ENCODE measurements at regions not wholly inside any gene's neighbourhood (a gene's known extent, or its start where the extent isn't known, plus 50 kb on each side); places are given as distances from the start of the nearest gene placed in this dataset.

- DNase-seq: no peak
- ChIA-PET POLR2A (ENCODE audit: unreplicated experiment) (no interaction called here), CTCF (no interaction called here)
- Histone ChIP-seq H3K79me2 (ENCODE audit: low read depth) (no peaks in the 10 kb centered on the region), H4K20me1 (ENCODE audit: insufficient read depth) (no peaks in the 10 kb centered on the region), H3K27me3 (ENCODE audit: insufficient read depth, low read depth) (no peaks in the 10 kb centered on the region), H3K9me2 (ENCODE audit: insufficient read depth) (no peaks in the 10 kb centered on the region), H3K4me1 (replicated peaks; ENCODE audit: insufficient read depth) (peaks cover 14% of the 10 kb centered on the region), H3K9me3 (ENCODE audit: insufficient read depth, low read depth) (no peaks in the 10 kb centered on the region; the same call in 1 of the 2 replicates), H3K4me2 (no peak overlapping the region), H2AFZ (no peak overlapping the region), H3F3A (ENCODE audit: insufficient read depth, low read depth) (peaks cover 8% of the 10 kb centered on the region), H3K4me3 (no peak overlapping the region), H3K36me3 (ENCODE audit: low read depth) (no peaks in the 10 kb centered on the region), H3K27ac (no peak overlapping the region)
- intact Hi-C loops (cut with micrococcal nuclease; ENCODE audit: unreplicated experiment): no loop called here
- no TSS peak for BruUV-seq (replicated peaks)
- TF ChIP-seq CTCF (conservative IDR thresholded peaks at IDR 0.05) (no peak), EZH2 (IDR thresholded peaks at IDR 0.05; ENCODE audit: low read depth) (no peak)
Observed at GRCh38 chr11:109730669-109731068, 308.7 kb downstream of the C11orf87 start.

- Histone ChIP-seq H3K36me3 (ENCODE audit: low read depth) (no peaks in the 10 kb centered on the region), H3K27ac (no peak overlapping the region), H3K9me2 (ENCODE audit: insufficient read depth) (no peaks in the 10 kb centered on the region), H3K4me2 (no peak overlapping the region), H2AFZ (no peak overlapping the region), H3K4me1 (replicated peaks; ENCODE audit: insufficient read depth) (peaks cover 14% of the 10 kb centered on the region), H3K79me2 (ENCODE audit: low read depth) (no peaks in the 10 kb centered on the region), H3K9me3 (ENCODE audit: insufficient read depth, low read depth) (no peaks in the 10 kb centered on the region; the same call in 1 of the 2 replicates), H3K27me3 (ENCODE audit: insufficient read depth, low read depth) (no peaks in the 10 kb centered on the region), H4K20me1 (ENCODE audit: insufficient read depth) (no peaks in the 10 kb centered on the region), H3F3A (ENCODE audit: insufficient read depth, low read depth) (peaks cover 8% of the 10 kb centered on the region), H3K4me3 (no peak overlapping the region)
- DNase-seq: no peak
- TF ChIP-seq CTCF (conservative IDR thresholded peaks at IDR 0.05): no peak
- no peak for TF ChIP-seq EZH2 (IDR thresholded peaks at IDR 0.05; ENCODE audit: low read depth)
- ChIA-PET POLR2A (ENCODE audit: unreplicated experiment) (no interaction called here), CTCF (no interaction called here)
- no TSS peak for BruUV-seq (replicated peaks)
- intact Hi-C loops (cut with micrococcal nuclease; ENCODE audit: unreplicated experiment): no loop called here
Observed at GRCh38 chr11:109731451-109731850, 309.5 kb downstream of the C11orf87 start.

GRCh38 chr11:109733245-109733644, 311.3 kb downstream of the C11orf87 start:
- H3K27me3 ChIP-seq (ENCODE audit: insufficient read depth, low read depth): no peaks in the 10 kb centered on the region
- no peaks in the 10 kb centered on the region for H4K20me1 ChIP-seq (ENCODE audit: insufficient read depth)
- H3K9me3 ChIP-seq (ENCODE audit: insufficient read depth, low read depth): no peaks in the 10 kb centered on the region
- no peaks in the 10 kb centered on the region for H3K36me3 ChIP-seq (ENCODE audit: low read depth)
- no TSS peak for BruUV-seq (replicated peaks)
- ChIA-PET POLR2A (ENCODE audit: unreplicated experiment) (no interaction called here), CTCF (no interaction called here)
- DNase-seq: no peak
- H3F3A ChIP-seq (ENCODE audit: insufficient read depth, low read depth): 0 out of 2 replicates have a peak, but pooled peaks cover 2% of the 10 kb centered on the region
- no peak overlapping the region for H2AFZ ChIP-seq
- intact Hi-C loops (cut with micrococcal nuclease; ENCODE audit: unreplicated experiment): no loop called here
- H3K4me3 ChIP-seq: no peak overlapping the region
- TF ChIP-seq EZH2 (IDR thresholded peaks at IDR 0.05; ENCODE audit: low read depth) (no peak), CTCF (conservative IDR thresholded peaks at IDR 0.05) (no peak)
- no peak overlapping the region for H3K27ac ChIP-seq
- H3K4me1 ChIP-seq (replicated peaks; ENCODE audit: insufficient read depth): peaks cover 4% of the 10 kb centered on the region
- H3K9me2 ChIP-seq (ENCODE audit: insufficient read depth): no peaks in the 10 kb centered on the region
- H3K4me2 ChIP-seq: no peak overlapping the region
- no peaks in the 10 kb centered on the region for H3K79me2 ChIP-seq (ENCODE audit: low read depth)

Measured in PC-9 (cell line).